Chondrocyte (in vitro differentiated cells): ENCODE measurements at regions not wholly inside any gene's neighbourhood (a gene's known extent, or its start where the extent isn't known, plus 50 kb on each side); places are given as distances from the start of the nearest gene placed in this dataset.
A peak's percentile ranks its signal among the peaks of the same experiment; 100 is the strongest.

Experiments
- DNase-seq: peaks from one replicate; pipeline ENCODE4 v3.0.0; 2021; ENCODE audit warnings: mixed read lengths, low spot score
- H3K27ac Mint-ChIP-seq: one replicate; pipeline ENCODE4 v1.8.0; 2021; ENCODE audit warnings: mild to moderate bottlenecking, moderate library complexity, mixed read lengths; ENCODE audit not compliant: unreplicated experiment
- H3K27me3 Mint-ChIP-seq: 2 replicates; pipeline ENCODE4 v1.8.0; 2021; ENCODE audit warnings: low read depth, mixed read lengths
- H3K36me3 Mint-ChIP-seq: 2 replicates; pipeline ENCODE4 v1.8.0; 2021; ENCODE audit warnings: low read depth, mixed read lengths
- H3K4me1 Mint-ChIP-seq: 2 replicates; pipeline ENCODE4 v1.8.0; 2021; ENCODE audit warnings: low read depth, mild to moderate bottlenecking, mixed read lengths
- H3K4me3 Mint-ChIP-seq: one replicate; pipeline ENCODE4 v1.8.0; 2021; ENCODE audit warnings: mild to moderate bottlenecking, moderate library complexity, mixed read lengths; ENCODE audit not compliant: unreplicated experiment
- H3K9me3 Mint-ChIP-seq: 2 replicates; pipeline ENCODE4 v1.8.0; 2021; ENCODE audit warnings: low read depth, mixed read lengths
- TF ChIP-seq, protein P1 (sequence below): fragments of 200-600 bp; sonication (generic); IDR thresholded peaks from 2 replicates; pipeline ENCODE4 v1.5.0; 2021; ENCODE audit warnings: antibody characterized with exemption, mild to moderate bottlenecking, moderate library complexity

DNA sequence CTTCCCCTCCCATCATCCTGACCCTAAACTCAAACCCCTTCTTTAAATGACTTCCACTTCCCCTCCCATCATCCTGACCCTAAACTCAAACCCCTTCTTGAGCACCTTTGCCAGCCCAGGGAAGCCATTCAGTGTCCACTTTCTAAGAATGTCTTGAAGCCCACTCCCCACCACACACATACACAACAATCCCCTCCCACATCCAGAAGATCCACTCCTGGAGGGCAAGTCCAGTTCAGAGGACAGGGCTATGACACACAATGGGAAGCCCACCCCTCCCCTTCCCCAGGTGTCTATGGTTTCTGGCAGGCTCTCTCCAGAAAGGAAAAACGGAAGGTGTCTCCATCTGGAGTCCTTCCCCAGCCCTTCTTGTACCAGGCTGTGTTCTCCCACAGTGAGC lies 117.1 kb downstream of the KCNA5 start:
- no peaks in the 10 kb centered on the region for H3K36me3 Mint-ChIP-seq
- no peak for DNase-seq
- TF ChIP-seq, protein P1, sequence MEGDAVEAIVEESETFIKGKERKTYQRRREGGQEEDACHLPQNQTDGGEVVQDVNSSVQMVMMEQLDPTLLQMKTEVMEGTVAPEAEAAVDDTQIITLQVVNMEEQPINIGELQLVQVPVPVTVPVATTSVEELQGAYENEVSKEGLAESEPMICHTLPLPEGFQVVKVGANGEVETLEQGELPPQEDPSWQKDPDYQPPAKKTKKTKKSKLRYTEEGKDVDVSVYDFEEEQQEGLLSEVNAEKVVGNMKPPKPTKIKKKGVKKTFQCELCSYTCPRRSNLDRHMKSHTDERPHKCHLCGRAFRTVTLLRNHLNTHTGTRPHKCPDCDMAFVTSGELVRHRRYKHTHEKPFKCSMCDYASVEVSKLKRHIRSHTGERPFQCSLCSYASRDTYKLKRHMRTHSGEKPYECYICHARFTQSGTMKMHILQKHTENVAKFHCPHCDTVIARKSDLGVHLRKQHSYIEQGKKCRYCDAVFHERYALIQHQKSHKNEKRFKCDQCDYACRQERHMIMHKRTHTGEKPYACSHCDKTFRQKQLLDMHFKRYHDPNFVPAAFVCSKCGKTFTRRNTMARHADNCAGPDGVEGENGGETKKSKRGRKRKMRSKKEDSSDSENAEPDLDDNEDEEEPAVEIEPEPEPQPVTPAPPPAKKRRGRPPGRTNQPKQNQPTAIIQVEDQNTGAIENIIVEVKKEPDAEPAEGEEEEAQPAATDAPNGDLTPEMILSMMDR = no peak
- no peak overlapping the region for H3K4me3 Mint-ChIP-seq
- no peaks in the 10 kb centered on the region for H3K9me3 Mint-ChIP-seq
- peaks cover 15% of the 10 kb centered on the region for H3K27me3 Mint-ChIP-seq
- H3K27ac Mint-ChIP-seq = no peak overlapping the region
- no peaks in the 10 kb centered on the region for H3K4me1 Mint-ChIP-seq

DNA sequence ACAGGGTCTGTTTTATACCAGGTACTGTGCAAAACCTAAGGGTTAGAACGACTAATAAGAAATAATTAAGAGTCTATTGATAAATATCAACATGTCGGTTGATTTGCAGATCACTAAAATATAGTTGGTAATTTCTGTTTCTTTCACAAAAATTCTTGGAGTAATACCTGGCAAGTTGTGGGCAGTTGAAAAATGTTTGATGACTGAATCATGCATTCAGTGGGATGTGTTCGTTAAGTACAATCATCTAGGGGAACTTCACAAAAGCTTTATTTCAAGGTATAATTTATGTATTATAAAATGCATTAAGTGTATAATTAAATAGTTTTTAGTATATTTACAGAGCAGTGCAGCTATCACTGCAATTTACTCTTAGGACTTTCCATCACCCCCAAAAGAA lies 120.0 kb downstream of the KCNA5 start:
- no peaks in the 10 kb centered on the region for H3K9me3 Mint-ChIP-seq
- H3K36me3 Mint-ChIP-seq = no peaks in the 10 kb centered on the region
- H3K27ac Mint-ChIP-seq = no peak overlapping the region
- TF ChIP-seq, protein P1 = no peak
- peaks cover 7% of the 10 kb centered on the region for H3K27me3 Mint-ChIP-seq
- H3K4me3 Mint-ChIP-seq = no peak overlapping the region
- peaks cover 13% of the 10 kb centered on the region for H3K4me1 Mint-ChIP-seq
- DNase-seq = no peak

GRCh38 chr12:5165296-5165970 lies 121.8 kb downstream of the KCNA5 start:
- Mint-ChIP-seq H3K36me3 (no peaks in the 10 kb centered on the region), H3K4me1 (peaks cover 14% of the 10 kb centered on the region)

GRCh38 chr12:5166976-5167375 lies 123.3 kb downstream of the KCNA5 start:
- TF ChIP-seq, protein P1 = no peak
- DNase-seq = no peak
- peak overlapping the region; percentile 10 for H3K27ac Mint-ChIP-seq
- H3K9me3 Mint-ChIP-seq = no peaks in the 10 kb centered on the region
- H3K4me1 Mint-ChIP-seq = peaks cover 21% of the 10 kb centered on the region
- H3K36me3 Mint-ChIP-seq = no peaks in the 10 kb centered on the region
- peaks cover under 1% of the 10 kb centered on the region for H3K27me3 Mint-ChIP-seq
- no peak overlapping the region for H3K4me3 Mint-ChIP-seq

More at GRCh38 chr12:5165296-5165970, 121.8 kb downstream of the KCNA5 start:
- H3K27me3 Mint-ChIP-seq = peaks cover 7% of the 10 kb centered on the region
- no peaks in the 10 kb centered on the region for H3K9me3 Mint-ChIP-seq
- H3K27ac Mint-ChIP-seq = no peak overlapping the region
- TF ChIP-seq, protein P1 = no peak
- H3K4me3 Mint-ChIP-seq = no peak overlapping the region
- DNase-seq = no peak

DNA sequence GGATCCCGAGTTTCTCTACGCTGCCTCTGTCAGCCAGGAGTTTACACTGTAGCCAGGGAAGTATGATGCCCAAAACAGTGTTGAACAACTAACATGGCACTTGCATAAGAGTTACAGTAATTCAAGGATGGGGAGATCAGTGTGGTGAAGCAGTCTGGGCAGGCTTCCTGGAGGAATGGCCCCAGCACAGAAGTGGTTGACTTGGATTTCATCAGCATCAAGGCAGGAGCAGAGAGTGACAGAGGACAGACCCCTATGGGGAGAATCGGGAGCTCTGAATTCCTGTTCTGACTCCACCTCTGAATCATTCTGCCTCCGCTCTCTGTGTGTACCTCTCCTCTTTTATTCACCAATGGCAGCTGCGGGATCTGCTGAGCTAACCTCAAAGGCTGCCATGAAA lies 124.5 kb downstream of the KCNA5 start:
- Mint-ChIP-seq H3K27ac (no peak overlapping the region), H3K4me3 (no peak overlapping the region), H3K27me3 (no peaks in the 10 kb centered on the region), H3K9me3 (no peaks in the 10 kb centered on the region), H3K4me1 (peaks cover 21% of the 10 kb centered on the region), H3K36me3 (no peaks in the 10 kb centered on the region)
- TF ChIP-seq, protein P1 = no peak
- DNase-seq = no peak
